GM23248 (cell line): ENCODE measurements at regions not wholly inside any gene's neighbourhood (a gene's known extent, or its start where the extent isn't known, plus 50 kb on each side); places are given as distances from the start of the nearest gene placed in this dataset.
"Not testable (repeated sequence)": the region's sequence is repeated elsewhere in the genome, so short reads cannot be mapped to it uniquely, and the experiment has no call there.

ENCODE experiments used
- DNase-seq: peaks from one replicate; pipeline ENCODE4 v3.0.0-alpha.2; 2015
- H2AFZ ChIP-seq: fragments of 200-600 bp; sonication (generic); 2 replicates; pipeline ENCODE4 v1.6.1; 2016; ENCODE audit warnings: antibody characterized with exemption
- H3F3A ChIP-seq: fragments of 200-600 bp; sonication (generic); 2 replicates; pipeline ENCODE4 v1.6.1; 2016; ENCODE audit warnings: mild to moderate bottlenecking, antibody characterized with exemption, mixed run types; ENCODE audit not compliant: insufficient read depth
- H3K27ac ChIP-seq: fragments of 200-600 bp; sonication (generic); 2 replicates; pipeline ENCODE4 v1.5.1; 2016; ENCODE audit warnings: mild to moderate bottlenecking
- H3K27me3 ChIP-seq: fragments of 200-600 bp; sonication (generic); replicated peaks from 2 replicates; pipeline ENCODE4 v1.6.1; 2016; ENCODE audit warnings: mild to moderate bottlenecking; ENCODE audit not compliant: insufficient read depth
- H3K36me3 ChIP-seq: fragments of 200-600 bp; sonication (generic); 2 replicates; pipeline ENCODE4 v1.6.1; 2016; ENCODE audit warnings: low read depth, mild to moderate bottlenecking
- H3K4me1 ChIP-seq: fragments of 200-600 bp; sonication (generic); 2 replicates; pipeline ENCODE4 v1.6.1; 2016; ENCODE audit warnings: mild to moderate bottlenecking; ENCODE audit not compliant: insufficient read depth
- H3K4me2 ChIP-seq: fragments of 200-600 bp; sonication (generic); one replicate; pipeline ENCODE4 v1.6.1; 2016; ENCODE audit warnings: mild to moderate bottlenecking; ENCODE audit not compliant: unreplicated experiment
- H3K4me3 ChIP-seq: fragments of 200-600 bp; sonication (generic); 2 replicates; pipeline ENCODE4 v1.5.1; 2016; ENCODE audit warnings: mild to moderate bottlenecking
- H3K79me2 ChIP-seq: fragments of 200-600 bp; sonication (generic); 2 replicates; pipeline ENCODE4 v1.6.1; 2016; ENCODE audit warnings: mild to moderate bottlenecking; ENCODE audit not compliant: insufficient read depth
- H3K9ac ChIP-seq: fragments of 200-600 bp; sonication (generic); 2 replicates; pipeline ENCODE4 v1.6.1; 2016; ENCODE audit warnings: mild to moderate bottlenecking
- H3K9me2 ChIP-seq: fragments of 200-600 bp; sonication (generic); 2 replicates; pipeline ENCODE4 v1.6.1; 2016; ENCODE audit warnings: mixed run types, mild to moderate bottlenecking, moderate library complexity; ENCODE audit not compliant: insufficient read depth
- H3K9me3 ChIP-seq: fragments of 200-600 bp; sonication (generic); one replicate; pipeline ENCODE4 v1.6.1; 2017; ENCODE audit warnings: low read depth
- H4K20me1 ChIP-seq: fragments of 200-600 bp; sonication (generic); 2 replicates; pipeline ENCODE4 v1.6.0; 2016; ENCODE audit not compliant: insufficient read depth
- EZH2 ChIP-seq: fragments of 200-600 bp; sonication (generic); IDR thresholded peaks from 2 replicates; pipeline ENCODE4 v1.6.1; 2018; ENCODE audit warnings: antibody characterized with exemption, mild to moderate bottlenecking; ENCODE audit not compliant: insufficient read depth, poor library complexity, severe bottlenecking
- EZH2phosphoT487 ChIP-seq: fragments of 200-600 bp; sonication (generic); IDR thresholded peaks from 2 replicates; pipeline ENCODE4 v1.6.1; 2018; ENCODE audit warnings: antibody characterized with exemption, moderate library complexity, mild to moderate bottlenecking, low read depth; ENCODE audit not compliant: insufficient read depth
- WGBS, 2 experiments: methylation state at CpG; one replicate each; pipeline ENCODE4 v1.1.6; 2015 to 2017; ENCODE audit warnings: low lambda C conversion rate in 2 of 2, low coverage in 1 of 2; ENCODE audit errors: missing lambda C conversion rate in 2 of 2; 5-methylcytosine and 5-hydroxymethylcytosine counted together
- in situ Hi-C: fragments of 300-500 bp; cut with MboI; formaldehyde crosslinking; loops from 2 replicates; pipeline ENCODE4 v1.15.0; 2020

GRCh38 chr22:22377335-22377734 is 131.2 kb downstream of the ZNF280B start:
- Histone ChIP-seq H3K79me2 (no peaks in the 10 kb centered on the region), H3K9me3 (no peaks in the 10 kb centered on the region), H3F3A (no peaks in the 10 kb centered on the region), H3K9ac (no peak overlapping the region), H3K4me1 (no peaks in the 10 kb centered on the region), H2AFZ (no peak overlapping the region), H3K4me2 (no peak overlapping the region), H3K9me2 (no peaks in the 10 kb centered on the region), H4K20me1 (no peaks in the 10 kb centered on the region), H3K36me3 (no peaks in the 10 kb centered on the region), H3K4me3 (no peak overlapping the region), H3K27me3 (peaks cover 28% of the 10 kb centered on the region), H3K27ac (no peak overlapping the region)
- TF ChIP-seq EZH2: no peak
- TF ChIP-seq EZH2phosphoT487: no peak
- in situ Hi-C loops: no loop called here
- no peak for DNase-seq

GRCh38 chr22:22378446-22379415 is 129.8 kb downstream of the ZNF280B start:
- no peak for DNase-seq
- H3K4me3 ChIP-seq: no peak overlapping the region
- no peak overlapping the region for H3K27ac ChIP-seq
- no peaks in the 10 kb centered on the region for H3K9me3 ChIP-seq
- no peak overlapping the region for H3K4me2 ChIP-seq
- H3K9me2 ChIP-seq: no peaks in the 10 kb centered on the region
- peaks cover 21% of the 10 kb centered on the region for H3K27me3 ChIP-seq
- H3K79me2 ChIP-seq: no peaks in the 10 kb centered on the region
- no peaks in the 10 kb centered on the region for H3F3A ChIP-seq
- in situ Hi-C loops: no loop called here
- no peaks in the 10 kb centered on the region for H4K20me1 ChIP-seq
- no peak overlapping the region for H2AFZ ChIP-seq
- no peak overlapping the region for H3K9ac ChIP-seq
- no peaks in the 10 kb centered on the region for H3K4me1 ChIP-seq
- H3K36me3 ChIP-seq: no peaks in the 10 kb centered on the region
- WGBS, 2 experiments: 35 to 39% methylated on average over 7 to 8 of the region's 8 CpGs
- TF ChIP-seq EZH2 (no peak), EZH2phosphoT487 (no peak)

- no peaks in the 10 kb centered on the region for H3K9me2 ChIP-seq
- no peaks in the 10 kb centered on the region for H3K79me2 ChIP-seq
- H3F3A ChIP-seq: no peaks in the 10 kb centered on the region
- no peaks in the 10 kb centered on the region for H4K20me1 ChIP-seq
- WGBS, 2 experiments: 14 to 34% methylated on average over 4 to 11 of the region's 11 CpGs
- H3K9ac ChIP-seq: no peak overlapping the region
- no peak for TF ChIP-seq EZH2
- no peak for TF ChIP-seq EZH2phosphoT487
- H3K36me3 ChIP-seq: no peaks in the 10 kb centered on the region
- peak; percentile 7 for DNase-seq
- H3K4me1 ChIP-seq: no peaks in the 10 kb centered on the region
- peaks cover 30% of the 10 kb centered on the region for H3K27me3 ChIP-seq
- no peak overlapping the region for H3K4me3 ChIP-seq
- H3K27ac ChIP-seq: no peak overlapping the region
- H2AFZ ChIP-seq: no peak overlapping the region
- no peaks in the 10 kb centered on the region for H3K9me3 ChIP-seq
- in situ Hi-C loops: no loop called here
- no peak overlapping the region for H3K4me2 ChIP-seq
Observed at GRCh38 chr22:22380098-22381030, 128.2 kb downstream of the ZNF280B start.

GRCh38 chr22:22381292-22381691 is 127.2 kb downstream of the ZNF280B start:
- in situ Hi-C loops, H3K9me3 ChIP-seq: not testable (repeated sequence)

More at GRCh38 chr22:22381292-22381691, 127.2 kb downstream of the ZNF280B start:
- not testable (repeated sequence) for DNase-seq, H3K36me3 ChIP-seq, H3K4me3 ChIP-seq, H3K79me2 ChIP-seq, H4K20me1 ChIP-seq, H3K27ac ChIP-seq, H3K4me2 ChIP-seq, H3K9ac ChIP-seq, H3K4me1 ChIP-seq, H3F3A ChIP-seq, H3K9me2 ChIP-seq, H2AFZ ChIP-seq
- peaks cover 30% of the 10 kb centered on the region for H3K27me3 ChIP-seq
- WGBS, 2 experiments: 84 to 96% methylated on average over 2 of the region's 2 CpGs
